ENCODE measurements at regions not wholly inside any gene's neighbourhood (a gene's known extent, or its start where the extent isn't known, plus 50 kb on each side); places are given as distances from the start of the nearest gene placed in this dataset.

GRCh38 chr16:6701096-6701495 is 631.5 kb upstream of the RBFOX1 start:
- Histone ChIP-seq H2AFZ (ENCODE audit: control insufficient read depth, low read length) (no peak overlapping the region), H3K79me2 (ENCODE audit: control insufficient read depth, insufficient read depth, low read length) (no peaks in the 10 kb centered on the region), H3K4me1 (ENCODE audit: control insufficient read depth, extremely low read depth, insufficient read depth, low read length) (no peaks in the 10 kb centered on the region), H3K36me3 (ENCODE audit: control insufficient read depth in 2 of 2, extremely low read depth in 1 of 2, insufficient read depth in 2 of 2, low read length in 2 of 2) (no peaks in the 10 kb centered on the region), H4K20me1 (ENCODE audit: control insufficient read depth, extremely low read depth, insufficient read depth, low read length) (no peaks in the 10 kb centered on the region), H3K9ac (ENCODE audit: control insufficient read depth, extremely low read depth, insufficient read depth, low read length) (no peak overlapping the region), H3K9me3 (ENCODE audit: control insufficient read depth, low read depth, low read length) (peaks cover 10% of the 10 kb centered on the region), H3K4me2 (ENCODE audit: control insufficient read depth, extremely low read depth, insufficient read depth, low read depth, low read length) (no peak overlapping the region), H3K27me3 (ENCODE audit: control insufficient read depth, extremely low read depth, insufficient read depth, low read length) (no peaks in the 10 kb centered on the region), H3K4me3 (ENCODE audit: control insufficient read depth in 2 of 3, extremely low read depth in 1 of 3, insufficient read depth in 2 of 3, low read depth in 1 of 3, low read length in 3 of 3) (no peak overlapping the region), H3K9me1 (ENCODE audit: control insufficient read depth, extremely low read depth, insufficient read depth, low read length) (no peaks in the 10 kb centered on the region), H3K27ac (ENCODE audit: control insufficient read depth, insufficient read depth, low read length) (no peak overlapping the region)
- TF ChIP-seq EZH2 (IDR thresholded peaks at IDR 0.05; ENCODE audit: low read length) = no peak
- TF ChIP-seq CTCF (optimal IDR thresholded peaks at IDR 0.05 in 1 of 3, IDR thresholded peaks at IDR 0.05 in 1 of 3, conservative IDR thresholded peaks at IDR 0.05 in 1 of 3; ENCODE audit: extremely low read depth in 1 of 3, insufficient read depth in 2 of 3, low read length in 3 of 3) = no peak
- dilution Hi-C loops (cut with MboI; ENCODE audit: extremely low pct_ligation_motif_present, low sequenced_read_pairs) = no loop called here
- FAIRE-seq = no peak
- DNase-seq (ENCODE audit: low read depth, low spot score) = no peak

- dilution Hi-C loops (cut with MboI; ENCODE audit: extremely low pct_ligation_motif_present, low sequenced_read_pairs) = no loop called here
- TF ChIP-seq CTCF (optimal IDR thresholded peaks at IDR 0.05 in 1 of 3, IDR thresholded peaks at IDR 0.05 in 1 of 3, conservative IDR thresholded peaks at IDR 0.05 in 1 of 3; ENCODE audit: extremely low read depth in 1 of 3, insufficient read depth in 2 of 3, low read length in 3 of 3) (no peak), EZH2 (IDR thresholded peaks at IDR 0.05; ENCODE audit: low read length) (no peak)
- no peak overlapping the region for H3K4me3 ChIP-seq (ENCODE audit: control insufficient read depth in 2 of 3, extremely low read depth in 1 of 3, insufficient read depth in 2 of 3, low read depth in 1 of 3, low read length in 3 of 3)
These were observed 634.1 kb upstream of the RBFOX1 start for GRCh38 chr16:6698548-6698947.

More at GRCh38 chr16:6698548-6698947, 634.1 kb upstream of the RBFOX1 start:
- H3K4me1 ChIP-seq (ENCODE audit: control insufficient read depth, extremely low read depth, insufficient read depth, low read length) = no peaks in the 10 kb centered on the region
- no peaks in the 10 kb centered on the region for H3K27me3 ChIP-seq (ENCODE audit: control insufficient read depth, extremely low read depth, insufficient read depth, low read length)
- H3K9me1 ChIP-seq (ENCODE audit: control insufficient read depth, extremely low read depth, insufficient read depth, low read length) = no peaks in the 10 kb centered on the region
- no peak overlapping the region for H3K4me2 ChIP-seq (ENCODE audit: control insufficient read depth, extremely low read depth, insufficient read depth, low read depth, low read length)
- no peaks in the 10 kb centered on the region for H3K36me3 ChIP-seq (ENCODE audit: control insufficient read depth in 2 of 2, extremely low read depth in 1 of 2, insufficient read depth in 2 of 2, low read length in 2 of 2)
- DNase-seq (ENCODE audit: low read depth, low spot score) (no peak), FAIRE-seq (no peak)
- H3K27ac ChIP-seq (ENCODE audit: control insufficient read depth, insufficient read depth, low read length) = no peak overlapping the region
- no peak overlapping the region for H2AFZ ChIP-seq (ENCODE audit: control insufficient read depth, low read length)
- H3K9ac ChIP-seq (ENCODE audit: control insufficient read depth, extremely low read depth, insufficient read depth, low read length) = no peak overlapping the region
- H3K9me3 ChIP-seq (ENCODE audit: control insufficient read depth, low read depth, low read length) = peaks cover 9% of the 10 kb centered on the region
- no peaks in the 10 kb centered on the region for H3K79me2 ChIP-seq (ENCODE audit: control insufficient read depth, insufficient read depth, low read length)
- H4K20me1 ChIP-seq (ENCODE audit: control insufficient read depth, extremely low read depth, insufficient read depth, low read length) = no peaks in the 10 kb centered on the region

Measured in keratinocyte (primary cell).